NCI-H146 (cell line): ENCODE measurements at regions not wholly inside any gene's neighbourhood (a gene's known extent, or its start where the extent isn't known, plus 50 kb on each side); places are given as distances from the start of the nearest gene placed in this dataset.

Experiments used
- DNase-seq: peaks from one replicate; lab custom pipeline; 2025; lab: John Stamatoyannopoulos, UW

DNA sequence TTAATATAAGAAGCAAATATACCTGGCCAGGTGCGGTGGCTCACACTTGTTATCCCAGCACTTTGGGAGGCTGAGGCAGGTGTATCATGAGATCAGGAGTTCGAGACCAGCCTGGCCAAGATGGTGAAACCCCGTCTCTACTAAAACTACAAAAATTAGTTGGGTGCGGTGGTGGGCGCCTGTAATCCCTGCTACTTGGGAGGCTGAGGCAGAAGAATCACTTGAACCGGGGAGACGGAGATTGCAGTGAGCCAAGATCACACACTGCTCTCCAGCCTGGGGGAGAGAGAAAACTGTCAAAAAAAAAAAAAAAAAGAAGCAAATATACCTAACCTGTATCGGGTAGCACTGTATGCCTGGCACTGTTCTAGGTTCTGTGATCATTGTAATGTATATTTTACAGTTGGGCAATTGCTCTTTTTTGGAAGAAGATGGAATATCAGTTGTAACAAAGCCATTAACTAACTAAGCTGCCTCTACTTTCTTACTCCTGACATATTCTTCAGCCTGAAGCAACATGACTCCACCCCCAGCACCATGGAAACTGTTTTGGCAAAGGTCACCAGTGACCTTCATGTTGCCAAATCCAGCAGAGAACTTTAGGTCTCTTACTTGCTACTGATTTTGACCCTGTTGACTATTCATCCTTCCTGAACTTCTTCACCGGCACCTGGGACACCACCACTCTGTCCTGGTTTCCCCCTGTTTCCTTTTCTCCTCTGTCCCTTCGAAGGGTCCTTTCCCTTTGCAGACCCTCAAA, 203.8 kb downstream of the RPLP1 start:
- DNase-seq = no peak

DNA sequence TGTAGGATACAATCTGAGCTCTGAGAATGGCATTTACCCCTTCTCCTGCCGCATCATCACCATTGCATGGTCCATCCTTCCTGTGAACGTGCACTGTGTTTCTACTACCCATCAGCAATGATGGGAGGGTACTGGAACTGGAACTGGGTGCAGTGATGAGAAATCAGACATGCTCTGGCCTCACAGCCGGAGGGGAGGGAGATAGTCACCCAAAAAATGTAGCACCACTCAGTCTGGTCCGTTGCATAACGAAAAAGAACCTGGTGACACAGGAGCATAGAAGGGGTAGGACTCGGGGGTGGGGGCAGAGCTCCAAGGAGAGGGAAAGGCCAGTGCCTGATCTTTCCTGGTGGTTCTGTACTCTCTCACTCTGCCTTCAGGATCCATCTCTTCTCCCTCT, 205.0 kb downstream of the RPLP1 start:
- no peak for DNase-seq

DNA sequence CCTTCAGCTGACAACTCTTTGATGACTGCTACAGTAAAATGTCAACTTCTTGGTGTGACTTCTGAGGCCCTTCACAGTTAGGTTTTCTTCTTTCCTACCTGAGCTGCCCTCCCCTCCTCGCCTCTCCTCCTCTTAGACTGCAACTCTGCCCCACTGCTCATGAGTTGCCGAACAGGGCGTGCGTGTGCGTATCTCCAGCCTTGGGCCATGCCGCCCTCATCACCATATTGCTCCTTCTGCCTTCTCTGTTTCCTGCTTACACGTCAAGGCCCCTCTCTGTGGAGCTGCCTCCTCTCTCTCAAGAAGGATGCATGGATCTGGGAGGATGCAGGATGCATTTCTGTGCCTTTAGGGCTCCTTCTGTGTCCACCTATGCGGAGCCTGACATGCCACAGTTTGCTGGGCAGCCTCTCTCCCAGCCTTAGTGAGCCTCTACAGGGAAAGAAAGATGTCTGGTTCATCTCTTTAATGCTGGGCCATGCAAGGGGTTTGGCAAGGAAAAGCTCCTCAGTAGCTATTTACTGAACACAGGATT, 205.9 kb downstream of the RPLP1 start:
- DNase-seq = no peak

DNA sequence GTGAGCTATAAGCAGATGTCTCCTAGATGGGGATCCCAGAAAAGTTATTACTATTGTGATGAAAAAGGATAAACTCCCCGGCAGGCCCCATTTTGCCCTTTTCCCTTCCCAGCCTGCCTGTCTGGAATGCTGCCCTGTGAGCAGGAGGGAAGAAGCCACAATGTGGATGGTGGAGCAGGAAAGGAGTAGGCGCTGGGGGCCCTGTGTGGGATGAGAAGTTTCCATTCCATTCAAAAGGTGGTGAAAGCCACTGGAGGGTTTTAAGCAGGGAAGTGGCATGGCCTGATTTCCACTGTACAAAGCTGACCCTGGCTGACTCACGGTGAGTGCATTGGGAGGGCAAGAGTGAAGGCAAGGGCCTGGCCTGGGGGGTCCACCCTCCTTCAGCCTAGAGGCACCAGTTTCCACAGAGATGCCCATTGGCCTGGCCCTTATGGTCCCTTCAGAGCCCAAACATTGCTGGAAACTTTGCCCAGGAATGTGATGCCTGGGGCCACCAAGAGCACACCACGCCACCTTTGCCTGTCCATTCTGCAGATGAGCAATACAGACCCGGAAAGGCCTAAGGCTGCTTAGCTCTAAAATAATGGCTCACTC, 206.9 kb downstream of the RPLP1 start:
- DNase-seq = no peak

DNA sequence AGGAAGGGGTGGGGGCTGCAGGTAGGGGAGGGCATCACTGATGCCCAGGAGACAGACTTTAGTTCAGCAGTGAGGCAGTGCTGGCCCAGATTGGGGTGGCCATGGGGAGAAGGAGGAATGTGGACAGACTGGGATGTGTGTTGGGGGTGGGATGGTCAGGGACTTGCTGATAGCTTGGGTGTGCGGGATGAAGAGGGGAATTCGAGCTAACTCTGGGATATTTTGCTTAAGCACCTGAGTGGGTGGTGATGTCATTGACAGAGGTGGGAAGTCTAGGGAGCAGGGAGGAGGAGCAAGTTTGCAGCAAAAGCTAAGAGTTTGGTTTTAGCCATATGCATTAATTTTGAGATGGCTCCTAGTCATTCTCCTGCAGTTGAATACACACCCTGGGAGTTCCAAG, 207.5 kb downstream of the RPLP1 start:
- DNase-seq = no peak

DNA sequence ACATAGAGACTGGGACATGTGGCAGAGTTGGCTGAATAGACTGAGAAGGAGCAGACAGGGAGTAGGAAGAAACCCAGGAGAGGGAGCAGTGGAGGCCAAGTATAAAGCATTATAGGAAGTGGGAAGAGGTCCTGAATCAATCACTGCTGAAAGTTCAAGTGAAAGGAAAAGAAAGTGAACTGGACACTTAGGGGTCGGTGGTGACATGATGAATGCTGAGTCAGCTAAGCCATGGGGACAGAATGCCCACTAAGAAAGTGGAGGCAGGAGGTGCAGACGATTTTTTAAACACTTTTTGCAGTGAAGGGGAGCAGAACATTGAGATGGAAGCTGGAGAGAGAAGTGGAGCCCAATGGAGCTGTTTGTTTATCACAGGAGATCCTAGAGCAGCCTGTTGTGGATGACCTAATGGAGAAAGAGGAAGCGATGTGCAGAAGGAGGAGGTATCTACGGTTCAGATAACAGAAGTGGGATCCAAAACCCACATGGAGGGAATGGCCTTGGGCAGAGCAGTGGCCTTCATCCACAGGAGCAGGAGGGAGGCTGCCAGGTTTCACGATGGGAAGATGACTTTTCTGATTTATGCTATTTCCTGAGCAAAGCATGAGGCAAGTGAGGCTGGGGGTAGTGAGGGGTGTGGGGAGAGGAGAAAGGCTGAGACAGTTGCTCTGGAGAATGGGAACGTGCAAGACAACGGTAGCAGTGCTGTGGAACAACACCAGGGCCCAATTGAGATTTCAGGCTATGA, 208.2 kb downstream of the RPLP1 start:
- no peak for DNase-seq

DNA sequence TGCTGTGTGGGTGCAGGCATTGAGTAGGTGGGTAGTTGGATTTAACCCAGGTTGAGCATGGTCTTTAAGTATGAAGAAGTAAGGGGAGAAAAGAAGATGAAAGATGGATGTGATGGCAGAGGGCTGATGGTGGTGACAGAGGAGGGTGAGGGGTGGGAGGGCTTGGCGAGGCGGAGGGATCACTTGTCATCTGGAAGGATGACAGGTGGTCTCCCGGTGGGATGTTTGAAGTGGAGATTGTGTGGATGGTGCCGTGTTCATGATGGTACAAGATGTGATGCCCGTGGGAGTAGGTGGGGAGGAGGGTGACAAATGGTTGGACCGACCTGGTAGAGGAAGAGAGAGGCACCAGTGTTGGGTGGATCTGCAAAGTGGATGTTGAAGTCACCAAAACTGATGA, 208.8 kb downstream of the RPLP1 start:
- no peak for DNase-seq

DNA sequence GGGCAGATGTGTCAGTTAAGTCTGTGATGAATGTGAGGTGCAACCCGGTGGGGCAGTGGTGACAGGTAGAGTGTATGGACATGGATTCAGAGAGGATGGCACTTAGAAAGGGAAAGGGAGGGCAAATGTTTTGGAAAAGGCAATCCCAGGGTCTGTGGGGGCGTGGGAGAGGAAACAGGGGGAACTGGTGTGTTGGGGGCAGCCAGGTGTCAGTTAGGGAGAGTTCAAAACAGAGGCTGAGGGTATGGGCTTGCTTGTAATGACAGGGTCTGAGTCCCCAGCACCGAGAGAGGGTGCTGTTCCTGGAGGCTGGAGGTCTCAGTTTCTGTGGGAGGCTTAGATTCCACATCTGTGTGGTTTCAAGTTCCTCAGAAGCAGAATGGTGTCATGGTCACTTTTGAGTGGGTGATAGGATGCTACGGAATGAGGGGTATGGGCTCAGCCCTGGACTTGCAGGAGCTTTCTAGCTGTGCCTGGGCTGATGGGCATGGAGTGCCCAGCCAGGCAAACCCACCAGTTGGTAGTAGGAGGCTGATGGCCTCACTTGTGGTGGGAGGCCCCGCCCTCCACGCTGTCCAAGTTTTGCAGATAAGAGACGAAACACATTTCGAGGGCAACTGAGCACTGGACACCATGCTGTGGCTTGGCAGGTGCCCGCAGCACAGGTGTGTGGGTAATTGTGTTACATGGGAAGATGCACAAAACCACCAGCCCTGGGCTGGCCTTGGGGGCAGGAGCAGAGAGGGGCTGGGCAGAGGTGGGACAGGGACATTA, 209.4 kb downstream of the RPLP1 start:
- no peak for DNase-seq

DNA sequence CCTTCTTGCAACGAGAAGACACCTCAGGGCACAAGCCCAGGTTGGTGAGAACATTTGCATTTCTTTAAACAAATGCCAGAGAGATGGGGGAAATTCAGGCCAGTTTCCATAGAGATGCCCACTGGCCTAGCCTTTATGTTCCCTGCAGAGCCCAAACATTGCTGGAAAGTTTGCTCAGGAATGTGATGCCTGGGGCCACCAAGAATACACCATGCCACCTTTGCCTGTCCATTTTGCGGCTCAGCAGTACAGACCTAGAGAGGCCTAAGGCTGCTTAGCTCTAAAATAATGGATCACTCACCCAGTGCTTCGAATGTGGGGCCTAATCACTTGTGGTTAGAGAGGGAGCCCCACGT, 210.0 kb downstream of the RPLP1 start:
- DNase-seq = no peak

DNA sequence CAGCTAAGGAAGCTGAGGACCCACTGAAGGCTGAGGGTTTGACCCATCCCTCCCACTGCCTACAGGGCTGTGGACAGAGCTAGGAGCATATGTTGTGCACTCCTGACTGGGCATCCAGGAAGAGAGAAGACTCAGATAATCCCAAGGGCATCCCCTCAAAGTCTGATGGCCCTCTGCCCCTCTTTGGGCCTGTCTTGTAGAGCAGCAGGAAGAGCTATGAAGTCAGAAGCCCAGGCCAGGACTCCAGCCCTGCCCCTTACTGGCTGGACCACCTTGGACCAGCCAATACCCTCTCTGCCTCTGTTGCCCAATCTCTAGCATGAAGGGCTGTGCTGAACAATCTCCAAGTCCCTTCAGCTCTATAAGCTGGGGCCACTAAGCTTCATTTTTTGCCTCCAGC, 210.8 kb downstream of the RPLP1 start:
- DNase-seq = no peak

DNA sequence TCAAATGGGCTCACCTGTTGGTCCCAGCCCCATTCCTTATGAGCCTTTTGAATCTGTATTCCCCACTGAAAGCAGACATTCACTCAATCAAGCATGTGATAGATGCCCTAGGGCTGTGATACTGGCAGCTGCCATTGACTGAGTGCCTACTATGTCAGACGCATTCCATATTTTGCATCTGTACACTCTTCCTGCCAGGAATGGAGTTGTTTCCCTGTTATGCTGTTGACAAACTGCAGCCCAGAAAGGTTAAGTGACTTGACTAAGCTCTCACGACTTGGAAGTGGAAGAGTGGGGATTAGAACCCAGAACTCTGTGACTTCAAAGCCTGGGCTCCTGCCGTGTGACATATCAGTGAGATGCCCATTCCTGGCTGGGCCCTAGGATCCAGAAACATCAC, 211.4 kb downstream of the RPLP1 start:
- DNase-seq = no peak

DNA sequence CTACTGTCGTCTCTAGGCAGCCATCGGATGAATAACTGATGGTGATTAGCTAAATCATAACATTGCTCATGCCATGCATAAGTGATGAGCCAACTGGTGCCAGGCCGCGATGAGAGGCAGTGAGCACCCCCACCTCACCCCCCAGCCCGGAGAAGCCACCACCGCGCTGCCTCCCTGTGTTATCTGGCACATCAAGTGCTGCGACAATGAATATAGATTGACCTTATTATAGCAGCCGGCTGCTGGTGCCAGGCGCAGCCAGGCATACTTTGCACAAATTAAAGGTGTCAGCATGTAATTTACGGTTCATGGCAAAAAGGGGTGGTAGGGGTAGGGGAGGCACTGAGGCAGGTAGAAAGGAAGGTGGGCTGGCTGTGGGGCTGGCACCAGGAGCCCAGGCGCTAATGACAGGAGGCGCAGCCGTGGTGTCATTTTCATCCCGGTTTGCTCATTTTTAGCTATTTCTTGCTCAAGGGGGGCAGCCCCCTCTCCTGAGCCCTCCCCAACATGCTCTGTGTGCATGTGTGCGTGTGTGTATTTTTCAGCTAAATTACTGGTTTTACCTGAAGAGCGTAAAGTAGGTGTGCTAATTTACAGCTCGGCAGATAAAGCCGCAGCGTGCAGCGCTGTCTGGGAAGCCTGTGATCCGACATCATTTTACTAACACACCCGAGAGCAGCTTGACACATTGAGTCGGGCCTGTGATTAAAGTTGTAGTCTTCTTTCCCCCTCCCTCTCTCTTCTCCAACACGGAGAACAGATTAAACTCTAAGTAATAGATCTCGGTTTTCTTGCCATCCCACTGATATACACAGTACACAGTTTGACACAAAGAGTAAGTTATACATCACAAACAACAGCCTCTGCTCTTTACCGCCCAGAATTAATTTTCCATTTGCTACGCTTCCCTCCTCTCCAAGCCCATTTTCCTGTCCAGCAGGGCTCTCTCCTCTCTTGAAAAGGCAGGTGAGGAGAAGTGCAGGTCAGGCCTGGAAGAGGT, 212.3 kb downstream of the RPLP1 start:
- no peak for DNase-seq

DNA sequence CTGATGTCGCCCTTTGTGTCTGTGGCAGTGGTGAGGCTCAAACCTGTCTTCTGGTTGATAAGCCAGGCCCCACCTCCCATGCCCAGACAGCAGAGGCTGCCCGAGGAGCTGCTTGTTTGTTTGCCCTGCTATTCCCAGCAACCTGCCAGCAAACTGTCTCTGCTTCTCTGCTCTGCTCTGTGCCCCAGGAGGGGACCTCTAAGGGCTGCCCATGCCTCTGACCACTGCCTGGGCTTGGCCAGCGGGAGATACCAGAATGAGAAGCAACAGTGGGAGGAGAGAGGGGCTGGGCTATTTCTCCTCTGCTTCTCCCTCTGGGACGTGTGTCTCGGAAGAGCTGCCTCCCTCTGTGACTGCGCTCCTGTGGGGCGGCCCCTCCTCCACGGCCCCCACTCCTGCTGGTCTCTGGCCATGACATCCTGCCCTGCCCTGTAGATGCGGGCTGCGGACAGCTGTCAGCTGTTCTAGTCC, 213.1 kb downstream of the RPLP1 start:
- DNase-seq = no peak

DNA sequence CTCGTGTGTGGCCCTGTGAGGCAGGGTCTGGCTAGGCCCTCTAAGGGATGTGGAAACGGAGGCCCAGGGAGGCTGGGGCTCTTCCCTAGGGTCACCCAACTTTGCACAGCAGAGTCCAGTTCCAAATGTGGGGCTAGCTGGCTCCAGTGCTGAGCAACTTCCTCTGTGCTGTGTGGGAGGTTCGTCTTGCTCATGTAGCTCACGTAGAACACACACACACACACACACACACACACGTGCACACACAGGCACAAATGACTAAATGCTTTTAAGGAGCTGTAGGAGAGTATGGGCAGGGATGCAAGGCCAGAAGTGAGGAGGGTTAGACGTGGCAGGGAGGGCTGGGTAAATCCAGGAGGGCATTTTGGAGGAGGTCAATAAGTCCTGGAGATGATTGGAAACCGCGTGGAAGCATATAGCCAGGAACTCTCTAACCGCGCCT, 213.8 kb downstream of the RPLP1 start:
- no peak for DNase-seq

DNA sequence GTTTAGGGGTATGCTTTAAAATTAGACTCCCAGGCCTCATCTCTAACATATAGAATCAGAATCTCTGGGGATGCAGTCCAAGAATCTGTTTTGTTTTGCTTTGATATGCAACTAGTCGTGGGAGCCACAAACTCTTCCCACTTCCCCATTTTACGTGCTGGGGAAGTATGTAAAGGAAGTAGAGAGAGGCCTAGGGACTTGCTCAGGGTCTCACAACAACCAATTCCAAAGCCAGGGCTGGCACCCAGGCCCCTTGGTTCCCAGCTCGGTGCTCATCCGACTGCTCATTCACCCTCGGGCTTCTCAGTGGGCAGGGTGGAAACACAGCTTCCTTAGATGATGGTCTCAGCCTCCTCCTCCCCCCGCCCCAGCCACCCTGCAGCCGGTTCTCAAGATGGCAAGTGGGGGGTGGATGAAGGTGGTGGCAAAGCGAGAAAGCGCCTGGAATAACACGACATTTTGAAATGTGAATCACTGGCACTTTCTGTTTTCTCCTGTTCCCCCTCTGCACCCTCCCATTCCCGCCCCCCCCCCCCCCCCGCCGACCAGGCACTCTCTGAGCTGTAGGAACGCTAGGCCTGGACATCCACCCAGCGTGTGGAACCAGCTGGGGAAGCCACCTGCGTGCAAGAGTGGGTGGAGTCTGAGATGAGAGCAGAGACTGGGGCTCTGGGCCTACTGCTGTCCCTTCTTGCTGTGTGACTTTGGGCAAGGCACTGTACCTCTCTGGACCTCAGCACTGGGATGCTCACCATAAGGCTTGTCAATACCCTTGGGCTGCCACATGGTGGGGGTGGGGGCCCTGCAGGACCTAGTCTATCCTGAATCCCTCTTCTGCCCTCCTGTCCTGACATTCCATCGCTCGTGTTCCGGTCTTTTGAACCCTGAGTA, 214.5 kb downstream of the RPLP1 start:
- DNase-seq = no peak

DNA sequence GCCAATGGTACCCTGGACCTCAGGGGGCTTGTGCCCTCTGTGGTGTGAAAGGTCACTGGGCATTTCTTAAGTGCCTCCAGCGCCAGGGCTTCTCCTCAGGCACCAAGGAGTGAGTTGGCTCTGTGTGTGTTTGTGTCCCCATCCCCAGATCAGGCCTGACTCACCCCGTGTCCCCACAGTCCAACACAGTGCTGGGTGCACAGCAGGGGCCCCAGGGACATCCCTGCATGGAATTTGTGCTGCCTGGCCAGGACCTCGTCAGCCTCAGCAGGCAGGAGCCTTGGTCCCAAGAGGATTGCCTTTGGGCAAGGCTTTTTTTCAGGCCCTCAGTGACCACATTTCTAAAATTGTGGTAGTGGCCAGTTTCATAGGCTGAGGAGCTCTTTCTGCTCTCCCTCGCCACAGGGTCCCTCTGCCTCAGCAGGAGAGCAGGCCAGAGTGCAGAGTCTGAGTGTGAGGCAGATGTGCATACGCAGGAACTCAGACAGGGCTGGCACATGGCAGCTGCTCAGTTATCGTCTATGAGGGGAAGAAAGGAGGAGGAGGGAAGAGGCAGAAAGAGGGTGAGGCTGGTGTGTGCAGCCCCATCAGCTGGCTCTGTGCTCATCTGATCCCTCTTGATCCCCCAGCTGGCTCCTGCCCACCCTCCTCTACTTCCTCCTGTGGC, 215.6 kb downstream of the RPLP1 start:
- DNase-seq = no peak

DNA sequence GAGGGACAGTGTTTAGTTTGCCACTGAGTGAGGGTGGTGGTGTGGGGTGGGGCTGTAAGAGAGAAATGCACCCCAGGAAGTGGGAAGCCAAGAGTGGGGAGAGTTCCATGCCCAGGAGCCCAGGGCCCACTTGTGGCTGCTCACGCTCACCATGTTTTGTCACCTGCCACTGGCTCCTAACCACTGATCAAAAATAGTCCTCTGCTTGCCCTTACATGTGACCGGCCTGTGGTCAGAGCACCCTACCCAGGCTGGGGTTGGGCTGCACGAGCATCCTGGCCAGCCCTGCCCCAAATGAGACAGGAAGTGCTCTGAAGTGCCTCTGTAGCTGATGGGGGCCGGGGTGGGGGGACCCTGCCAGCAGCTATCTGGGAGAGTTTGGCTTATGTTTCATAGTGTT, 216.3 kb downstream of the RPLP1 start:
- no peak for DNase-seq

DNA sequence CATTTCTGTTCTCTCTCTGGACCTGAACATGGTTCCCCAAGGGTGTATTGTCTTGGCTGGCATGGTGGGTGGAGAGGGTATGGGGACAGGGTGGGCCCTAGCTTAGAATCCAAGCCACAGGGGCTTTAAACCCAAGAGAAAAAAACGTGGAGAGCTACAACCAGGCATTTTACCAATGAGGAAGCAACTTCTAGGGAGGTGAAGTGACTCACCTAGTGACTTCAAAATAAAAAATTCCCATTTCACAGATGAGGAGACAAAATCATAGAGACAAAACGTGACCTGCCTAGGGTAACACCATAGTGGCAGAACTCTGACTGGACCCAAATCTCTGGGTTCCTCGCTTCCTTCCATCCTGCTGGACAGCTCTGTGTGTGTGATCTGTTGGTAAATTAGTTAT, 216.8 kb downstream of the RPLP1 start:
- DNase-seq = no peak

DNA sequence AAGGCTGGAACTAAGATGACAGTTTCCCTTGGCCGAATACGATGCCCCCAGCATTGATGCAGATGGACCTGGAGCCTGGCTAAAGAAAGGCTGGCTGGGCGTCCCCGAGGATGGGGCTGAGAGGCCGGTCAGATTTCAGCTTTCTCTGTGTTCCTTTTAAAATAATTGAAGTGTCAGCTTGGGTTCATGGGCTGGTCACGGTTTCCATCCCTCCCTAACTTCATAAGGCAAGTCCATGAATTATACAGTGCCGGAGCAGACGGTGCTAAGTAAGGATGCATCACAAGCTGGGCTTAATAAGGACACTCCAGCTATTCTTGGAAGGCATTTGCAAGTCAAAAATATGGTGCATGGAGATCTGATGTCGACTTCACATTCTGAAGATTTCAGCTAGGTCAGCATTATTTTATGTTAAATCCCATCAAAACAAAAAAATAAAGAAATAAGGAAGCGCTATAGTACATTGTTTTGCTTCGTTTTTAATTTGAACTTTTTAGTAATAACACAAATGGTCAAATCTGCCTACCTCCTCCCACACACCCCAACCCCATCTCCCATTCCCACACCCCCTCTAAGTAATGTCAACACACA, 220.8 kb downstream of the RPLP1 start:
- DNase-seq = no peak
